T-helper 22 cell (primary cell): ENCODE measurements at regions not wholly inside any gene's neighbourhood (a gene's known extent, or its start where the extent isn't known, plus 50 kb on each side); places are given as distances from the start of the nearest gene placed in this dataset.

Experiments used
- DNase-seq: peaks from one replicate; pipeline ENCODE4 v3.0.0-alpha.2; 2020; ENCODE audit warnings: low read depth

DNA sequence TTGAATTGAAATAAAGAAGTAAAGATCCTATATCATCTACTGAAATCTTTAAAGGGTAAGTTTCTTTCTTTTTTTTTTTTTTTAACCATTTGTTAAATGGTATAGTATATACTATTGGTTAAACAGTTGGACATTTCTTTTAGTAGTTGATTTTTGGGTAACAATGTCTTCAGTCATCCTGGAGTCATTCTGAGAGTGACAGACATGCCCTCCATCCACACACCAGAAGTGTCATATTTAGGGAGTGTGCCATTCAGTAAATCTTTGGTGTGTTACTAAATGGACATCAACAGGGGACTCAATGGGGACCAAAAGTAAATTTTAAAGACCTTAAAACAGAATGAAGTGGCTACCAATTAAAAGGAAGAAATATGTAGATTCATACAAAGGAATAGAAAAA lies 50.8 kb upstream of the SLC39A10 start:
- DNase-seq = no peak

DNA sequence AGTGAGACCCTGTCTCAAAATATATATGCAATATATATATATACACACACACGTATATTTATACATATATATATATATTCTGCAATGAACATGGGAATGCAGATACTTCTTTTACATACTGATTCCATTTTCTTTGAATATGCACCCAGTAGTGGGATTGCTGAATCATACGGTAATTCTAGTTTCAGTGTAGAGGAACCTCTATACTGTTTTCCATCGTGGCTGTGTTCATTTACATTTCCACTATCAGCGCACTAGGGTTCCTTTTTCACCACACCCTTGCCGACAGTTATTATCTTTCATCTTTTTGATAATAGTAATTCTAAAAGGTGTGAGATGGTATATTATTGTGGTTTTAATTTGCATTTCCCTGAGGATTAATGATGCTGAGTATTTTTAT lies 52.3 kb upstream of the SLC39A10 start:
- no peak for DNase-seq

DNA sequence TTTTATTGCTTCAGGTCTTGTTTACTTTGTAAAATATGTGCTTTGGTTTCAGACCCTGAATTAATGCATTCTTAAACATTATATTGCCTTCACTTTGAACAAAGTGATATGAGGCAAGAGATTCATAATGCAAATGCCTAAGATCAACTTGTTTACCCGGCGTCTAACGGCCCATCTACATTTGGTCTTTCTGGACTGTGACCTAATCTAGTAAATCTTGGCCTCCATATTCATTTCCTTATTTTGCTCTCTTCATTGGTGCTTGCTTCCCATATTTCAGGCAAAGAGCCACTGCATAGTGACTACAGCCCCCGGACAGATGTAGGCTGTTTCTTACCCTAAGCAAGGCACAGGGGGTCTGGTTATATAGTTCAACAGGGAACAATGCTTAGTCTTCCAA lies 53.0 kb upstream of the SLC39A10 start:
- no peak for DNase-seq

DNA sequence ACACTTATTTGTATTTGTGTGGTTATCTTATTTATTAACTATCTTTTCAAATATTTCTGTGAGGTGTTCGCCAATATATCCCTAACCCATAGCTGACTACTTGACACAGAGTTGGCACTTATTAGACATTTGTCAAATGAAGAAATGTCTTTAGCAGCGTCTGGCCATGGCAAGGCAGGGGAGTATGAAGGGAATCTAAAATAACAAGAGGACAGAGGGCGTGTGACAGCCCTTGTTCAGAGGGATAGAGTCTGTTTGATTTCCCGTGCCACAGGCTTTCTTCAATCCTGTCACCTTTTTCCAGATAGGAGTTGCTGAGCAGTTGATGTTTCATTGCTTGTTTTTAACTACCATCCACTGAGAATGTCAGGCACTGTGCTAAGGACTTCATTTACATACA lies 53.6 kb upstream of the SLC39A10 start:
- DNase-seq = no peak

DNA sequence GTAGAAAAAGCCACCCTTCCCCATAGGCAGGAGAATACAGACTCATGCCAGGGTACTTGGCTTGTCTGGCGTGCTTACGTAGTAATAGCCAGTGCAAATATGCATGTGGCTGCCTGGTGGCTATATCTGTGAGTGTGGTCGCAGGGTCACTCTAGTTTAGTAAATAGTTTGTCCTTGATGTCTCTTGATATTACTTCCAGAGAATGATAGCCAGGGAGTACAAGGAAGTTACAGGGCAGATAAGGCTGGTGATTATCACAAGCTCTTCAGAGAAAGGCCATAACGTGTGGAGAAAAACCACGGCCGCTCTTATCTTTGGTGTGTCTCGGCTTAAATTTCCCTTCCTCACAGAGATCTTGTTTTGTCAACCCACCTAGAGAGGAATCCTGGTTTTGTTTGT lies 54.3 kb upstream of the SLC39A10 start:
- no peak for DNase-seq

DNA sequence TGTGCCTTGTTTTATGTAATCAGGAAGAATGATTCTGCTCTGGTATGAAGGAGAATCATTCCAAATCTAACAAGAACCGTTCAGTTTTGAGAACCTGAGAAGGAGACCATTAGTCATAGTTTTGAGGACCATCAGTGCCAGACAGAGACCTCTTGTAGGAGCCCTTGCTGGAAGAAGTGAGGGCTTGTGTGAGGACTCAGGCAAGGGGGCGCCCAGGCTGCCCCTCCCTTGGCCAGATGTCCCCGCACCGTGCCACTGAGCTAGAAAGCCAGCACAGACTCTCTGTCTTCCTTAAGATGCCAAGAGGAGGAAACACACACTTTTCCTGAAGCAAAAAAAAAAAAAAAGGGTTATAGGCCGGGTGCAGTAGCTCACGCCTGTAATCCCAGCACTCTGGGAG lies 55.7 kb upstream of the SLC39A10 start:
- no peak for DNase-seq

DNA sequence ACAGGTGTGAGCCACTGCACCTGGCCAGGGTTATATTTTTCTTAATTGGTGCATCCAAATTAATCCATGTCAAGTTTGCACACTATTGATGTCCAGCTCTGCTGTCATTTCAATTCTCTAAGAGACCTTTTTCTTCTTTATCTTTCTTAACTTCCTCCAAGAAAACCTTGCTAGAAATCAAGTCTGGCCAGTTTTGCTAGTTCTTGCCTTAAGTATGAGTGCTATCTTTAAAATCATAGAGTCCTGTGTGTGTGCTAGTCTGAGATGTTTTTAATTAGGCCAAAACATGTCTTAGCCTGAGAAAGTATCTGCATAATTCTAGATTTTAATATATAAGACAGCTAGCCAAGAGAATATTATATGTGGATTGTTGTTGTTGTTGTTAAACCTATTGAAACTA lies 56.2 kb upstream of the SLC39A10 start:
- no peak for DNase-seq

DNA sequence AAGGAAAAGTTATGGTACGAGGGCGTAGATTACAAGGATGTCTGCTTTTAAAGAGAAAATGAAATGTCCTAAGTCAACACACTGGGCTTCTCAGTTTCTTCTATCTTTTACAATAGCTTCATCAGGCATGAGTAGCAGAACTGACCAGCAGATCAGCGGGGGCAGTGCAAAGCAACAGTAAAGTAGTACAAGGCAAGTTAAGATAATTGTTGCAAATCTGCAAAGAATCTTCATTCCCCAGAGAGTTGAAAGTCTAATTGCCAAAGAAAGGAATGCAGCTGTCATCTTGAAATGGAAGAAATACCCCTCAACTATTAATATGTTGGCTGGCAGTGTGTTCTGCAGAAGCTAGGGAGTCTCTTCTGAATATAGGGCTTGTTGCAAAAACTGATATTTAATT lies 60.2 kb upstream of the SLC39A10 start:
- DNase-seq = no peak

DNA sequence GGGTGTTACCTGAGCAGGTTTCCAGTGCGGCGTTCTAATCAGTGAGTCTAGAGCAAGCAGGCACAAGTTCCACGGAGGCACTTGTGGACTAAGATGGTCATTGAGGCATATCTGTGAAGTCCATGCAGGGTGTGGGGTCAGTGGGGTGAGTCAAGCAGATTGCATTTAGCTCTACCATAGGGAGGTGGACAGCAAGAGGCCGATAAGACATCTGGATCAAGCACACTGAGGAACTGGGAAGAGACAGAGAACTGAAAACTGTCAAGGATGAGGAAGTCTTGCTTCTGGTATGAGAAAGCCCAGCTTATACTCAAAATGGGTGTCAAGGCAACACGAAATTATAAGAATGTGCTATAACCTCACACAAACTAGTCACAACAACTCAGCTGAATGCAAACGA lies 61.2 kb upstream of the SLC39A10 start:
- no peak for DNase-seq

DNA sequence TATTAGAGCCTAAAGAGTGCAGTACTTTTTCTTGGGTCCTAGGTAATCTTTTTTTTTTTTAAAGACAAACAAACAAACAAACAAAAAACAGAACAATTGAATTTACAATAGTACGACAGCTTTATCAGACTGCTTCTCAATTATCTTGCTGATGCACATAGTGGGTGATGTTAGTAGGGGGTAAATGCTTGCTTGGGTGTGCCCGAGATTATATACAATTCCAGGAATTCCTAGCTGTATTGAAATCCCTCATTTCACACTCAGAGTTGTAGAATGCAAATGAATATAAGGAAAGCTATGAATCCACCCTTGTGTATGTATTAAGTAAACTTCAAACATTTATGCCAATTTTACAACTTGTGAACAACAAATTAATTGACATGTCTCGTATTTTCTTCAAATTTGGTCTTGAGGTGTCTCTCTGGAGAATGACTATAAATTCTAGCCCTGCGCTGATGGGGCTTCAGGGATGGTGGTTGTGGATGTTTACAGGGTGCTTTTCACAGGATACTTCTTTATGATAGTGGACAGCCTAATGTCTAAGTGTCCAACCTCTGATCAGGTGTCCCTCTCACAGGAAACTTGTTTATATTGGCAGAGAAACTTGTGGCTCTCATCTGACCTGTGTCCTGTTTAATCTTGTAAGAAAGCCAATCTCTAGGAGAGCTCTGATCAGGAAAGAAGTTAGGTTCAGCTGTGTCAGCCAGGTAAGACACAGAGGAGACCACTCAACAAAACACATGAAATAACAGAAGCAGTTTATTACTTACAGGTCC lies 61.9 kb upstream of the SLC39A10 start:
- no peak for DNase-seq

DNA sequence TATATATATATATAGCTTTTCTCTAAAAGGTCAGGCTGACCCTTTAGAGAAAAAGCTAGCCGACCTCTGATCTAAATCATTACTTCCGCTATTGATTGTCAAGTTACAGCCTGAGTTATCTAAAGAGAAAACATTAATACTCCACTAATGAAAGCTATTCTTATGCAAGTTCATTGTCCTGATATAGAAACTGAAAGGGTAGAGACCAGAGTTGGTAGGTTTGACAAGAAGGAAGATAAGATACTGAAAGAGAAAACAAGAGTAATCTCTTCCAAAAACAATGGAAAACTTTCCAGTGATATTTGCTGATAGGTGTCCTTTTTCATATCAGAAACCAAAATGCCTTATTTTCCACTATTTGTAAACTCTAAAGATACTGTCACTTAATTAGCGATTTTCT lies 62.8 kb upstream of the SLC39A10 start:
- DNase-seq = no peak

DNA sequence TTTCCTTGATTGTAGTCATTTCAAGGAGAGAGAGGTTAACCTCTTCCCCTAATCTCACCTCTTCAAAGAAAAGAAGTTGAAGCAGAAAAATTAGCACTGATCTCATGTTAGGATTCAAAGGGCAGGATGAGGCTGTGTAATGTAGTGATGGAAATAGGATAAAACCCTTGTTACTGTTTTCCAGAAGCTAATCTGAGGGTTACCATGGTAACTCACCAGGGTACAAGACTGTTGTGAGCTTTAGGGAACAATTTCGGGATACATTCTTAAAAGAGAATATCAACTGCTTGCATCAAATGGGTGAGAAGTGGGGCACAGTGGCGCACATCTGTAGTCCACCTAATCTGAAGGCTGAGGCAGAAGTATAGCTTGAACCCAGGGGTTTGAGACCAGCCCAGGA lies 64.9 kb upstream of the SLC39A10 start:
- no peak for DNase-seq

DNA sequence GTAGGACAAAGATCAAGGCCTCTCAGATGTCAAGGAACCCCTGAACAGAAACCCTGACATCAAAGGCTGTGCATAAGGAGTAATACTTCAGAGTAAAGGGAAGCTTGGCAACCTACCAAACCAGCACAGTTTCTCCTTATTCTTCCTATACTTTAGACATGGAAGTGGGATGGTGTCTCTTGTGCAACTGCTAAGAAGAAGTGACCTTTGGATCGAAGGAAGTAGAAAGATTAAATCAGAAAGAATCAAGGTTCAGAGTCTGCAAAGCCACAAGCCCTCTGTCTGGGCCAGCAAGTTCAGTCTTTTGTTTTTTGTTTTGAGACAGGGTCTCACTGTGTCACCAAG lies 66.2 kb upstream of the SLC39A10 start:
- DNase-seq = no peak

DNA sequence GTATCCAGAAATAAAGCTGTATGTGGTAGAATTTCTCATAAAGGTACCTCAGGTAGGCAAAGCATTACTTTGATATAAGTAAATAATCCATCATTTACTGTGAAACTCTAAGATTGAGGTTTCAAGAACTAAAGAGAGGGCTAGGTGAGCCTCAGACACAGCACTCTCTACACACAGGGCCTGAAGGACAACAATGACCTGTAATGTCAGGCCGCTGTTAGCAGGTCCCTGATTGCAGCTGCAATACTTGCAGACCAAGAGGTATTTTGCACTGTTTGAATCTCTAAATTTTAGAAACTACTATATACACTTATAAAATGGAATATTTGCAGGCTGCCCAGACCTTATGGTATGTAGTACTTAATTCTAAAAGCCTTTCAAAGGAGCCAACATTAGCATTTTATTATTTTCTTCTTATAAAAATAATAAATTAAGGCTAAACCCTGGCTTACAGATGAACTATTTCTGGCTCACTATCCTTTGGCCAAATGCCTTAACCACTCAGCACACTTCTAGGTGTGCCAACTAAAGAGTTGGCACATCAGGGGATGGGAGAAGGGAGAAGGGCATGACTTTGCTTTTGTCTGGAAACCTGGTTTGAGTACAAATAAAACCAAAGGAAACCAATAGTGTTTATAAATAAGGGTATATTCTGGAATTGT lies 66.7 kb upstream of the SLC39A10 start:
- no peak for DNase-seq

DNA sequence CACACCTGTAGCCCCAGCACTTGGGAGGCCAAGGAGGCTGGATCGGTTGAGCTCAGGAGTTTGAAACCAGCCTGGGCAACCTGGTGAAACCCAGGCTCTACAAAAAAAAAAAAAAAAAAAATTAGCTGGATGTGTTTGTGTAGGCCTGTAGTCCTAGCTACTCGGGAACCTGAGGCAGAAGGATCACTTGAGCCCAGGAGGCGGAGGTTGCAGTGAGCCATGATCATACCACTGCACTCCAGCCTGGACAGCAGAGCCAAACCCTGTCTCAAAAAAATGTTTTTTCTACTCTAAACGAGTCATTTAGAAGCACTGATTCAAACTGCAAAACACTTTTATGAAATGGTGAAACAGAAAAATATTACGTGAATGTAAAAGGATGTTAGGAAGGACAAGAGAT lies 69.1 kb upstream of the SLC39A10 start:
- DNase-seq = no peak

DNA sequence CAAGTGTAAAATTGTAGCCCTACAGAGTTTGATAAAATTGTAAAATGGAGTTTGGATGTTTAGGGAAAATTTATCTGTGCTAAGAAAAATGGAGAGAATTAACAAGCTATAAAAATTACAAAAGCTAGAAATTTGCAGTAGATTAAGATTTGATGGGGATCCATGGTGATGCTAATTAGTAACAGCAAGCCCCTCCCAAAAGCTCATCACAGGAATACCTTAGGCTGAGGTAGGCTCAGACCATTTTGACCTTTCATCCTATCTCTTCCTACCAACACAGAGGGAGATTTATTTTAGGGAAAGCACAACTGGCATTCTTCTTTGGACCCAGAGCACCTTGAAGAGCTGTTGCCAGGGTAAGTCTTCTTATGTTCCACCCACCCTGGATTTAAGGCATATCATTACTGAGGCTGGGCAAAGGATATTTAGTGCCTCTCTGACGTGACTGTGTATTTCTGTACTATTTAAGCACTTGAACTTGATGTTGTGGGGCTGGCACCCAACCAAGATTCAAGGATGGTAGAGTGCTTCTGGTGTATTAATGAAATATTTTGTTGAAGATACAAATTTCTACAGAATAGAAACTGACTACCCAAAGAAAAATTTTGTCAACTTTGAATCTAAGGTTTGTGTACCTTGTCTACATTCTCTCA lies 70.8 kb upstream of the SLC39A10 start:
- DNase-seq = no peak

DNA sequence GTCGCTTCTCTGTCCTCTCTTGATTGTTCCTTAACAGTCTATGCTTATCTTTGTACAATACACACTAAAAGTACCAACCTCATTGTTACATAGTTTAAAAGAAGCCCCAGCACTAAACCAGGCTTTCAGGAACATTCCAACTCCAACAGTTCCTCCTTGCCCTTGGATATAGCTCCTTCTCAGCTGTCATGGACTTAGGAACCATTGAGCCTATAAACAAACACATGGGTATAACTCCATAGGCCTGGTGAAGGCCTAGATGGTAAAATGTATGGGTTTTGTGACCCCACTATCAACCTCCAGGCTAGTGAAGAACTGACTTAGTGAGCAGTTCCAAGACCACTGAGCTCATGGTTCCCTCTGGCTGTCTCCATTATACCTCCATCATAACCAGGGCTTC lies 74.8 kb upstream of the SLC39A10 start:
- no peak for DNase-seq

DNA sequence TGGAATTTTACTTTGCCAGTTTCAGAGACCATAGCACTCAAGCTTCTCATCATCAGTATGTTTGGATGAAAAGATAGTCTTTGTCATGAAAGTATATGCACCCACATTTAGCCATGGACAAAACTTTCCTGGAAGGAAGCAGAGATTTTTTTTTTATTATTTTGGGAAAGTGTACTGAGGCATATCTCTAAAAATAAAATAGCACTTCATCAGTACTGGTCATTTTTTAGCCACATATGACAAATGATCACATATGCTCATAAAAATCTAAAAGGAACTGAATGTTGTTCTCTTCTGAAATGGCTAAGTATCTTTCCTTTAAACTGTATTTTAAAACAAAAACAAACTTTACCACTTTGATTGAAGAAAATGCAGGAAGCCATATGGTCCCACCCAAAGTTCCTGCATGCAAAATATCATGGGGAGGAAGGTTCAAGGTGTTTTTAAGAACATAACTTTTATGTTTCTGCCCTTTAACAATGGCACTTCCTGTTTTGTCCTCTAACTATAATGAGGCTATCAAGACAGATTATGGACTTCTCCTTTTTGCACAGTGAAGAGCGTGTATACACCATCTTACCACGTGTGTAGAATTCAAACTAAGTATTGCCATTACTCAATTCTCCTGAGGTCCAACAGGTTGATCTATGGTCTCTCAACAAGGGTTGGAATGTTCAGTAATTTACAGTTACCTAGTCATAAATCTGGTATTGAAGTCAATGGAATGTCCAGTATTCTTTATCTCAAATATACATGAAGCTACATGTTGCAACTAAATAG lies 77.1 kb upstream of the SLC39A10 start:
- DNase-seq = no peak

DNA sequence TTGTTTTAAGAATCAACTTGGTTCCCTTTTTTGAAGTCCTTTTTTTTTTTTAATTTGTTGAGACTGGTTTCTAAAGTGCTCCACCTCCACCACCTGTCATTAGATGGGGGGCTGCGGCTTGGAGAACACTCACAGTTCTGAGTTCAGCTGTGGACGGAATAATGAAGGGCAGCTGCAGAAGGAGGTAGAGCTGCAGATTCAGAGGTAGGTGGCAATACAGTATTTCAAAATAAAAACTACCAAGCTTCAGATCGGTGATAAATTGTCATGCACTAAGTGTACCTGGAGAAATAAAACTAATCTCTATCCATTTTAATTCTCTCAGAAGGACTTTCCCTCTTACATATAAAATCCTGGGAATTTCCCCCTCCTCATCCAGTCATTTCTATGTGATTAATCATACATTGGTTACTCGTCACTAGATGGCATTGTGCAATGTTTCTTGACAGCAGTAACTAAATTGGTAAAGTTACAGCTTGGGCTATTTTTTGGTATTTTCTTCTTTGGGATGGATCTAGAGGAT lies 81.1 kb upstream of the SLC39A10 start:
- DNase-seq = no peak

DNA sequence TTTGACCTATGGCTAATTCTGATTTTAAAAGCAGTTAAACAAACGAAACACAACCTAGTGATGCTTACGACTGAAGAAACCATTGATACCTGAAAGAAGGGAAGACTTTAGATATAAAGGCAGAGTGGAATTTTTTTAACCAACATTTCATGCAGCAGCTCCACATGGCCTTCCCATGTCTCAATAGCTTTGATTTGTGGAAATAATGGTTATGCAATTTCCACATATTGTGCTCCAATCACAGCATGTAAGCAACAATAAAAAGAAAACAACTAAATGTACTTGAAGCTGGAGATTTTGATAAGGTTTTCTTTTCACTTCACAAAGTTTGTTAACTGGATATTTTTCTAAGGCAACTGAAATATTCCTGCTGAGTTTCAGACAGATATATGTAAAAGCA lies 82.0 kb upstream of the SLC39A10 start:
- no peak for DNase-seq

DNA sequence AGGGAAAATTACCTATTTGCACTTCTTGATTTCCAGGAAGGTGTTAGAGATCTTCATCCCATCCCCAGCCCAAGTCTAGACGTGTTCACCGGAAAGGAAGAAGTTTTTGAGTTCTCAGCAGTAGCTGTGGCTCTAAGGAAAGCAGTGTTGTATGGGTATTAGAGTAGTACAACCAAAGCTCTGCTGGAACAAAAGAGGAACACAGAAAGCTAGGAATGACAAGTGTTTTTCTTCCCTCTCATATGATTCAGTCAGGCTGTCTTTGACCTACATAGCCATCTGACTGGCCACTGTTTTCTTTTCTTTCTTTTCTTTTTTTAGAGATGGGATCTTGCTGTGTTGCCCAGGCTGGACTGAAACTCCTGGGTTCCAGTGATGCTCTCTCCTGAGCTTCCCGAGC lies 82.7 kb upstream of the SLC39A10 start:
- no peak for DNase-seq

DNA sequence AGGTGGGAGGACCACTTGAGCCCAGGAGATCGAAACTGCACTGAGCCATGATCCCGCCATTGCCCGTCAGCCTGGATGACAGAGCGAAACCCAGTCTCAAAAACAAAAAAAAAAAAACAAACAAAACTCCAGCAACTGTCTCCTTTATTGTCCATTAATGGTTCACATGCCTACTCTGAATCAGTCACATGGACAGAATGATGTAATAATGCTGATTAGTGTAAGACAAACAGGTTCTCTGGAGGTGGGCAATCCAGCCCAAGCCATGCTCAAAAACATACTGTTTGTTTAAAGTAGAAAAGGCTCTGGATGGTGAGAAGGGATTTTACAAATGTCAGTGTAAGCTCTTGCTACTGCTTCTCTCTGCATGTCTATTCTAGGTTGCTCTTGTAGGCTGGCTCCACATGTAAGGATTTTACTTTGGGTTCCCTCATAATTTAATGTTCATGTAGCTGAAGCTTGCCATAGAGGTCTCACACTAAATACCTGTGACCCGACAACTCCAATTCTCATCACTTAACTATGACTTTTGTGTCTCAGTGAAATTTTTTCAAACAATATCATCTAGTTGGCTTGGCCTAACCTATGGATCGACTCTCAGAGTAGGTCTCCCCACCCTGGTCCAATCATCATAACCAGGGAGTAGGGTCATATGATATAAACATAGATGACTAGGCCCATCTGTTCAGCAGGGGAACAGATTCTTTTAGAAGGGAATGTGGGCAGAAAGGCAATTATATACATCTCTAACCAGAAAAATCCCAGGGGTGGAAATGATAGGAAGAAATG lies 83.9 kb upstream of the SLC39A10 start:
- no peak for DNase-seq
